K562 (cell line): ENCODE measurements at regions not wholly inside any gene's neighbourhood (a gene's known extent, or its start where the extent isn't known, plus 50 kb on each side); places are given as distances from the start of the nearest gene placed in this dataset.

Experiments used
- ATAC-seq: fragments of 200-7000 bp; cut with Tn5 transposase; 3 replicates; pipeline ENCODE4 v1.9.1; 2020; ENCODE audit warnings: moderate library complexity
- BruUV-seq: library from RNA; stranded (reverse); fragments of 400-500 nt; replicated peaks from 2 replicates; lab custom pipeline; 2021; lab: Mats Ljungman, UMichigan
- CTCF ChIA-PET: fragments of 300-600 bp; formaldehyde crosslinking; extraction: SDS; loops from one replicate; lab custom pipeline; 2021; ENCODE audit warnings: low intra/inter-chr PET ratio; lab: Yijun Ruan, JAX
- POLR2A ChIA-PET: fragments of 300-600, 350-650 bp; sonication (Branson Sonifier 250); formaldehyde crosslinking; extraction: SDS; loops from one replicate; lab custom pipeline; 2021; ENCODE audit warnings: antibody characterized with exemption, inconsistent platforms; lab: Yijun Ruan, JAX
- DNase-seq, 4 experiments: peaks; one replicate each; pipeline versions ENCODE4 v3.0.0 to v3.0.0-alpha.2; 2011 to 2018; ENCODE audit warnings: low spot score in 3 of 4, mixed read lengths in 3 of 4; ENCODE audit errors: extremely low read depth in 1 of 4
- FAIRE-seq: peaks from 2 replicates; lab custom pipeline; 2011; peaks lifted over from hg19 to GRCh38; lab: Jason Lieb, UNC
- H2AFZ ChIP-seq: 2 replicates; pipeline ENCODE4 v1.6.0; 2011; ENCODE audit warnings: low read depth, low read length, control low read depth, inconsistent platforms
- H3K27ac ChIP-seq: fragments of 200-600 bp; 3 replicates; pipeline ENCODE4 v1.8.0; 2011; ENCODE audit warnings: low read depth, mild to moderate bottlenecking, control low read depth, inconsistent platforms, low read length, moderate library complexity, mixed read lengths; ENCODE audit errors: extremely low read depth
- H3K27me3 ChIP-seq, 2 experiments: fragments of 300-600 bp in 1 of 2; 2 replicates in 1 of 2; 3 replicates in 1 of 2; pipeline versions ENCODE4 v1.6.0 to v1.8.0; 2011; ENCODE audit warnings: inconsistent platforms in 2 of 2, low read length in 2 of 2, mild to moderate bottlenecking in 1 of 2, mixed read lengths in 1 of 2, moderate library complexity in 1 of 2; ENCODE audit not compliant: control insufficient read depth in 2 of 2, insufficient read depth in 2 of 2
- H3K36me3 ChIP-seq: fragments of 300-600 bp; 3 replicates; pipeline ENCODE4 v1.8.0; 2011; ENCODE audit warnings: mild to moderate bottlenecking, low read length, inconsistent platforms; ENCODE audit not compliant: control insufficient read depth, insufficient read depth
- H3K4me1 ChIP-seq, 2 experiments: fragments of 200-600 bp in 1 of 2; replicated peaks in 1 of 2; 2 replicates in 1 of 2; 3 replicates in 1 of 2; pipeline versions ENCODE4 v1.5.1 to v1.8.0; 2011; ENCODE audit warnings: inconsistent platforms in 2 of 2, low read length in 2 of 2, mild to moderate bottlenecking in 1 of 2, mixed read lengths in 1 of 2, moderate library complexity in 1 of 2; ENCODE audit not compliant: control insufficient read depth in 2 of 2, insufficient read depth in 2 of 2
- H3K4me2 ChIP-seq: 2 replicates; pipeline ENCODE4 v1.6.1; 2011; ENCODE audit warnings: low read length, control low read depth, inconsistent platforms, mixed read lengths; ENCODE audit not compliant: insufficient read depth
- H3K4me3 ChIP-seq: fragments of 200-600 bp; sonication (generic), shearing (Covaris generic); 2 replicates; pipeline ENCODE4 v1.5.1; 2016; ENCODE audit warnings: control low read depth, inconsistent platforms
- H3K79me2 ChIP-seq: fragments of 200-600 bp; 3 replicates; pipeline ENCODE4 v1.8.0; 2011; ENCODE audit warnings: low read length, inconsistent platforms; ENCODE audit not compliant: control insufficient read depth, insufficient read depth
- H3K9ac ChIP-seq, 2 experiments: 2 replicates each; pipeline versions ENCODE4 v1.6.0 to v1.6.1; 2011; ENCODE audit warnings: low read depth in 2 of 2, low read length in 2 of 2, control low read depth in 1 of 2, inconsistent platforms in 1 of 2, mild to moderate bottlenecking in 1 of 2, mixed read lengths in 1 of 2; ENCODE audit not compliant: insufficient read depth in 1 of 2
- H3K9me1 ChIP-seq: one replicate; pipeline ENCODE4 v1.6.0; 2011; ENCODE audit warnings: inconsistent platforms, mild to moderate bottlenecking, low read length, moderate library complexity; ENCODE audit not compliant: control insufficient read depth, insufficient read depth
- H3K9me3 ChIP-seq: replicated peaks from 2 replicates; pipeline ENCODE4 v1.5.1; 2011; ENCODE audit warnings: low read depth, low read length, inconsistent platforms; ENCODE audit not compliant: control insufficient read depth, insufficient read depth
- H4K20me1 ChIP-seq: replicated peaks from 2 replicates; pipeline ENCODE4 v1.6.1; 2011; ENCODE audit warnings: low read length, inconsistent platforms, mixed read lengths; ENCODE audit not compliant: control insufficient read depth, insufficient read depth
- CGGBP1 ChIP-seq: fragments of 250-450 bp; sonication (Bioruptor Pico); IDR thresholded peaks from 2 replicates; pipeline ENCODE4 v1.9.0; 2021; ENCODE audit warnings: mild to moderate bottlenecking
- HEY1 ChIP-seq: fragments of 250-450 bp; sonication (Bioruptor Pico); IDR thresholded peaks from 2 replicates; pipeline ENCODE4 v1.5.0; 2020; ENCODE audit warnings: mild to moderate bottlenecking, moderate library complexity, borderline replicate concordance
- JUNB ChIP-seq: fragments of 450-650 bp; formaldehyde crosslinking; conservative IDR thresholded peaks from 2 replicates; pipeline ENCODE4 v1.4.0; 2020; ENCODE audit warnings: mild to moderate bottlenecking
- KAT2B ChIP-seq: IDR thresholded peaks from one replicate; pipeline ENCODE4 v1.6.1; 2012; ENCODE audit warnings: low read depth, mild to moderate bottlenecking, control low read depth, inconsistent platforms, low read length, moderate library complexity
- RBM14 ChIP-seq: fragments of 200-400 bp; formaldehyde crosslinking; IDR thresholded peaks from 2 replicates; pipeline ENCODE4 v1.6.1; 2018; ENCODE audit warnings: low read depth, mild to moderate bottlenecking, low read length, moderate library complexity, borderline replicate concordance; ENCODE audit not compliant: insufficient read depth
- SIN3A ChIP-seq, 2 experiments: fragments of 150-350 bp in 1 of 2; IDR thresholded peaks; 2 replicates each; pipeline ENCODE4 v1.6.1; 2011 to 2016; ENCODE audit warnings: borderline replicate concordance in 2 of 2, low read depth in 2 of 2, low read length in 2 of 2, mild to moderate bottlenecking in 2 of 2, moderate library complexity in 2 of 2; ENCODE audit not compliant: control insufficient read depth in 1 of 2
- TCFL5 ChIP-seq: fragments of 250-450 bp; sonication (Bioruptor Pico); conservative IDR thresholded peaks from 2 replicates; pipeline ENCODE4 v1.6.1; 2021; ENCODE audit warnings: mild to moderate bottlenecking, moderate library complexity, matching md5 sums
- WGBS: fragments of 100-300 bp; shearing (Covaris generic); methylation state at CpG from one replicate; pipeline ENCODE4 v1.1.6; 2016; ENCODE audit warnings: low coverage, mixed read lengths; ENCODE audit not compliant: insufficient coverage; ENCODE audit errors: missing lambda C conversion rate; 5-methylcytosine and 5-hydroxymethylcytosine counted together
- in situ Hi-C: fragments of 300-500 bp; cut with MboI; formaldehyde crosslinking; loops from 4 replicates; pipeline ENCODE4 v1.15.0; 2018; ENCODE audit warnings: inconsistent platforms, mixed read lengths
- intact Hi-C: fragments of 100-400 bp; cut with micrococcal nuclease; formaldehyde crosslinking; loops from 2 replicates; pipeline ENCODE4 v1.14.2; 2022
- TF ChIP-seq, protein P1 (sequence below): sonication (generic); formaldehyde crosslinking; IDR thresholded peaks from 2 replicates; pipeline ENCODE4 v1.8.0; 2022; ENCODE audit warnings: missing genetic modification reagents, mild to moderate bottlenecking, borderline replicate concordance
- TF ChIP-seq, protein P2 (sequence below), 2 experiments: fragments of 450-650 bp; IDR thresholded peaks; 2 replicates each; pipeline ENCODE4 v1.6.1; 2016; ENCODE audit warnings: mild to moderate bottlenecking in 2 of 2, borderline replicate concordance in 1 of 2, low read depth in 1 of 2, moderate library complexity in 1 of 2
- TF ChIP-seq, protein P3 (sequence below): fragments of 250-450 bp; sonication (Bioruptor Pico); IDR thresholded peaks from 2 replicates; pipeline ENCODE4 v1.8.0; 2021; ENCODE audit warnings: borderline replicate concordance, mild to moderate bottlenecking, moderate library complexity; ENCODE audit not compliant: poor library complexity, severe bottlenecking

GRCh38 chr1:87399264-87399663 is 70.6 kb downstream of the LMO4 start:
- Histone ChIP-seq H3K27me3 (peaks cover 3 to 5% of the 10 kb centered on the region in 2 experiments; a peak in 2 of 5 replicates), H3K79me2 (no peaks in the 10 kb centered on the region), H2AFZ (no peak overlapping the region), H3K4me1 (no peaks in the 10 kb centered on the region), H3K4me3 (no peak overlapping the region), H4K20me1 (no peaks in the 10 kb centered on the region), H3K9me1 (no peaks in the 10 kb centered on the region), H3K36me3 (no peaks in the 10 kb centered on the region), H3K4me2 (no peak overlapping the region), H3K9me3 (no peaks in the 10 kb centered on the region), H3K27ac (no peak overlapping the region), H3K9ac (no peak overlapping the region)
- intact Hi-C loops (no loop called here), in situ Hi-C loops (no loop called here)
- WGBS: 5% methylated on average over 2 of the region's 2 CpGs
- no TSS peak for BruUV-seq
- ChIA-PET POLR2A (interaction anchor here (0.6 kb wide), 1 partner anchor 11 kb away, joined by 3 read pairs; no protein-coding TSS in a partner anchor), CTCF (no interaction called here)
- ATAC-seq (no peak), FAIRE-seq (no peak), DNase-seq (no peak)
- TF ChIP-seq, protein P1, sequence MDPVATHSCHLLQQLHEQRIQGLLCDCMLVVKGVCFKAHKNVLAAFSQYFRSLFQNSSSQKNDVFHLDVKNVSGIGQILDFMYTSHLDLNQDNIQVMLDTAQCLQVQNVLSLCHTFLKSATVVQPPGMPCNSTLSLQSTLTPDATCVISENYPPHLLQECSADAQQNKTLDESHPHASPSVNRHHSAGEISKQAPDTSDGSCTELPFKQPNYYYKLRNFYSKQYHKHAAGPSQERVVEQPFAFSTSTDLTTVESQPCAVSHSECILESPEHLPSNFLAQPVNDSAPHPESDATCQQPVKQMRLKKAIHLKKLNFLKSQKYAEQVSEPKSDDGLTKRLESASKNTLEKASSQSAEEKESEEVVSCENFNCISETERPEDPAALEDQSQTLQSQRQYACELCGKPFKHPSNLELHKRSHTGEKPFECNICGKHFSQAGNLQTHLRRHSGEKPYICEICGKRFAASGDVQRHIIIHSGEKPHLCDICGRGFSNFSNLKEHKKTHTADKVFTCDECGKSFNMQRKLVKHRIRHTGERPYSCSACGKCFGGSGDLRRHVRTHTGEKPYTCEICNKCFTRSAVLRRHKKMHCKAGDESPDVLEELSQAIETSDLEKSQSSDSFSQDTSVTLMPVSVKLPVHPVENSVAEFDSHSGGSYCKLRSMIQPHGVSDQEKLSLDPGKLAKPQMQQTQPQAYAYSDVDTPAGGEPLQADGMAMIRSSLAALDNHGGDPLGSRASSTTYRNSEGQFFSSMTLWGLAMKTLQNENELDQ: no peak
- TF ChIP-seq JUNB (CRISPR knock-in tag): no peak
- no peak for TF ChIP-seq RBM14
- TF ChIP-seq, protein P2, sequence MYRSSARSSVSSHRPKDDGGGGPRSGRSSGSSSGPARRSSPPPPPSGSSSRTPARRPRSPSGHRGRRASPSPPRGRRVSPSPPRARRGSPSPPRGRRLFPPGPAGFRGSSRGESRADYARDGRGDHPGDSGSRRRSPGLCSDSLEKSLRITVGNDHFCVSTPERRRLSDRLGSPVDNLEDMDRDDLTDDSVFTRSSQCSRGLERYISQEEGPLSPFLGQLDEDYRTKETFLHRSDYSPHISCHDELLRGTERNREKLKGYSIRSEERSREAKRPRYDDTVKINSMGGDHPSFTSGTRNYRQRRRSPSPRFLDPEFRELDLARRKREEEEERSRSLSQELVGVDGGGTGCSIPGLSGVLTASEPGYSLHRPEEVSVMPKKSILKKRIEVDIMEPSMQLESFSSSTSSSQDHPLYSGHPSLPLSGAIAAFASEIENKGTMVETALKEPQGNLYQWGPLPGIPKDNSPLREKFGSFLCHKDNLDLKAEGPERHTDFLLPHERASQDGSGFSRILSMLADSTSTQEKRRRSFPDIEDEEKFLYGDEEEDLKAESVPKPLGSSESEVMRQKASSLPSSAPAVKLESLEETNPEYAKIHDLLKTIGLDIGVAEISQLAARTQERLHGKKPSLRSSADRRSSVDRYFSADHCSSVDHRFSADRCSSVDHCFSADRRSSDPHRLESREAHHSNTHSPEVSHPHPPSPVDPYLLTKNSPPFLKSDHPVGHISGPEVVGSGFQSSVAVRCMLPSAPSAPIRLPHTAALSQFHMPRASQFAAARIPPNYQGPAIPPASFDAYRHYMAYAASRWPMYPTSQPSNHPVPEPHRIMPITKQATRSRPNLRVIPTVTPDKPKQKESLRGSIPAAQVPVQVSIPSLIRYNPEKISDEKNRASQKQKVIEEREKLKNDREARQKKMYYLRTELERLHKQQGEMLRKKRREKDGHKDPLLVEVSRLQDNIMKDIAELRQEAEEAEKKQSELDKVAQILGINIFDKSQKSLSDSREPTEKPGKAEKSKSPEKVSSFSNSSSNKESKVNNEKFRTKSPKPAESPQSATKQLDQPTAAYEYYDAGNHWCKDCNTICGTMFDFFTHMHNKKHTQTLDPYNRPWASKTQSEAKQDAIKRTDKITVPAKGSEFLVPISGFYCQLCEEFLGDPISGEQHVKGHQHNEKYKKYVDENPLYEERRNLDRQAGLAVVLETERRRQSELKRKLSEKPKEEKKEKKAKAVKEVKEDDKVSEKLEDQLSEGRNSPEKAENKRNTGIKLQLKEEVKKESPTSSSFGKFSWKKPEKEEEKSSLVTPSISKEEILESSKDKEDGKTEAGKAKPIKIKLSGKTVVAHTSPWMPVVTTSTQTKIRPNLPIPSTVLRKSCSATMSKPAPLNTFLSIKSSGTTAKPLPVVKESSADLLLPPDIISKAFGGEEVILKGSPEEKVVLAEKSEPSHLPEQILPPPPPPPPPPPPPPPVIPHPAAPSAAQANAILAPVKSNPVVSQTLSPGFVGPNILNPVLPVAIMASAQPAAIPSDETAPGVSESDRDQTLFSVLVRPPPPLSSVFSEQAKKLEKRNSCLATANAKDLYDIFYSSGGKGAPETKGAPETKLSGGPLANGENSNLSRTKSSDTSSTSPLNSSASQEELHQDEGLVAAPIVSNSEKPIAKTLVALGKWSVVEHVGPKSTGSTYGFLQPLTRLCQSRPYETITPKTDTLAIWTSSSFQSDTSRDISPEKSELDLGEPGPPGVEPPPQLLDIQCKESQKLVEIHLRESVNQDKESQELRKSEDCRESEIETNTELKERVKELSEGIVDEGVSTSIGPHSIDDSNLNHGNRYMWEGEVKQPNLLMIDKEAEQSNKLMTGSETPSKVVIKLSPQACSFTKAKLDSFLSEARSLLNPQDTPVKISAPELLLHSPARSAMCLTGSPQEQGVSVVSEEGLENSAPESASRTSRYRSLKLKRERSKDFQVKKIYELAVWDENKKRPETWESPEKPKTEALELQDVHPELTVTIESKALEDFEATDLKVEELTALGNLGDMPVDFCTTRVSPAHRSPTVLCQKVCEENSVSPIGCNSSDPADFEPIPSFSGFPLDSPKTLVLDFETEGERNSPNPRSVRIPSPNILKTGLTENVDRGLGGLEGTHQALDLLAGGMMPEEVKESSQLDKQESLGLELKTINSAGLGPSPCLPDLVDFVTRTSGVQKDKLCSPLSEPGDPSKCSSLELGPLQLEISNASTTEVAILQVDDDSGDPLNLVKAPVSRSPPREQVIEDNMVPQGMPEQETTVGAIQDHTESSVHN (IDR thresholded peaks at IDR 0.05; ENCODE audit: borderline replicate concordance in 1 of 2, low read depth in 1 of 2): no peak
- no peak for TF ChIP-seq HEY1 (CRISPR knock-in tag)
- TF ChIP-seq SIN3A (IDR thresholded peaks at IDR 0.05; ENCODE audit: borderline replicate concordance in 2 of 2, control insufficient read depth in 1 of 2, low read depth in 2 of 2, low read length in 2 of 2): no peak
- TF ChIP-seq KAT2B: no peak
- TF ChIP-seq, protein P3, sequence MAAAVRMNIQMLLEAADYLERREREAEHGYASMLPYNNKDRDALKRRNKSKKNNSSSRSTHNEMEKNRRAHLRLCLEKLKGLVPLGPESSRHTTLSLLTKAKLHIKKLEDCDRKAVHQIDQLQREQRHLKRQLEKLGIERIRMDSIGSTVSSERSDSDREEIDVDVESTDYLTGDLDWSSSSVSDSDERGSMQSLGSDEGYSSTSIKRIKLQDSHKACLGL (CRISPR knock-in tag): no peak
- TF ChIP-seq CGGBP1 (CRISPR knock-in tag): no peak
- no peak for TF ChIP-seq TCFL5 (CRISPR knock-in tag)
